Mucosa of descending colon (tissue), 3 donors: ENCODE measurements at regions not wholly inside any gene's neighbourhood (a gene's known extent, or its start where the extent isn't known, plus 50 kb on each side); places are given as distances from the start of the nearest gene placed in this dataset.
"Not testable (repeated sequence)": the region's sequence is repeated elsewhere in the genome, so short reads cannot be mapped to it uniquely, and the experiment has no call there.

Source experiments
- ATAC-seq: fragments of 200-7000 bp; cut with Tn5 transposase; one replicate; pipeline ENCODE4 v1.9.1; 2020; ENCODE audit warnings: mild to moderate bottlenecking, moderate library complexity
- DNase-seq, 3 donors: peaks; one replicate each; pipeline ENCODE4 v3.0.0-alpha.2; 2020
- H3K36me3 ChIP-seq: fragments of 200-600 bp; one replicate; pipeline ENCODE4 v1.8.0; 2021; ENCODE audit warnings: low read depth, mild to moderate bottlenecking
- H3K4me1 ChIP-seq: fragments of 200-600 bp; one replicate; pipeline ENCODE4 v1.8.0; 2021; ENCODE audit warnings: low read depth, mild to moderate bottlenecking
- H3K4me3 ChIP-seq: fragments of 200-600 bp; one replicate; pipeline ENCODE4 v1.8.0; 2021; ENCODE audit warnings: mild to moderate bottlenecking
- H3K9me3 ChIP-seq: fragments of 200-600 bp; one replicate; pipeline ENCODE4 v1.8.0; 2021; ENCODE audit warnings: mild to moderate bottlenecking
- intact Hi-C, 2 donors: fragments of 100-400 bp; cut with DNase I in 1 of 2; cut with micrococcal nuclease in 1 of 2; formaldehyde crosslinking; loops; one replicate each; pipeline versions ENCODE4 v1.11.0 to v1.11.1; 2022; cut with DNase I, micrococcal nuclease
- TF ChIP-seq, protein P1 (sequence below): fragments of 200-600 bp; IDR thresholded peaks from one replicate; pipeline ENCODE4 v1.8.0; 2022; ENCODE audit warnings: antibody characterized with exemption, mild to moderate bottlenecking
- donor health status: DM: no; HTN: no; CAD: no; lungs with moderate emphysema.
- donor health status: DM: no; HTN: no; CAD: no.
- donor health status: DM: no; HTN: yes; CAD: no.

DNA sequence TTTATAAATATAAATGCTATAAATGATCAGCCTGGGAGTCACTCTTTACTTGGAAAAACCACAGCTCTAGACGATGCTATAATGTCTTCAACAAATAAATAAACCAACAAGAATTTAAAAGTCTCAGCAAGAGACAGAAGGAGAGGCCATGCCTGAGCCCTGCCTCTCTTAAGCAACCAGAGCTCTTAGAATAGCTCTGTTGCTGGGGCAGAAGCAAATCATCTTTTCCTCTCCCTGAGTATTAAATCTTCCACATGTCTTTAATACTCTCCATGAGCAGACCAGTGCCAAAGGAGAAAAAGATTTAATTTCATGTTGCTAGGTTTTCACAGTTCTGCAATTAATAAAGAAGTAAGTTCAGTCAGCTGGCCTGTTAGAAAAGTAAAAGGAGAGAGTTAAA, 408.0 kb upstream of the SLC30A5 start:
- intact Hi-C loops: no loop called here
- no peak for ATAC-seq
- TF ChIP-seq, protein P1, sequence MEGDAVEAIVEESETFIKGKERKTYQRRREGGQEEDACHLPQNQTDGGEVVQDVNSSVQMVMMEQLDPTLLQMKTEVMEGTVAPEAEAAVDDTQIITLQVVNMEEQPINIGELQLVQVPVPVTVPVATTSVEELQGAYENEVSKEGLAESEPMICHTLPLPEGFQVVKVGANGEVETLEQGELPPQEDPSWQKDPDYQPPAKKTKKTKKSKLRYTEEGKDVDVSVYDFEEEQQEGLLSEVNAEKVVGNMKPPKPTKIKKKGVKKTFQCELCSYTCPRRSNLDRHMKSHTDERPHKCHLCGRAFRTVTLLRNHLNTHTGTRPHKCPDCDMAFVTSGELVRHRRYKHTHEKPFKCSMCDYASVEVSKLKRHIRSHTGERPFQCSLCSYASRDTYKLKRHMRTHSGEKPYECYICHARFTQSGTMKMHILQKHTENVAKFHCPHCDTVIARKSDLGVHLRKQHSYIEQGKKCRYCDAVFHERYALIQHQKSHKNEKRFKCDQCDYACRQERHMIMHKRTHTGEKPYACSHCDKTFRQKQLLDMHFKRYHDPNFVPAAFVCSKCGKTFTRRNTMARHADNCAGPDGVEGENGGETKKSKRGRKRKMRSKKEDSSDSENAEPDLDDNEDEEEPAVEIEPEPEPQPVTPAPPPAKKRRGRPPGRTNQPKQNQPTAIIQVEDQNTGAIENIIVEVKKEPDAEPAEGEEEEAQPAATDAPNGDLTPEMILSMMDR: no peak
- H3K4me3 ChIP-seq: no peak overlapping the region
- H3K36me3 ChIP-seq: no peaks in the 10 kb centered on the region
- DNase-seq: no peak
- no peaks in the 10 kb centered on the region for H3K9me3 ChIP-seq
- H3K4me1 ChIP-seq: no peaks in the 10 kb centered on the region

DNA sequence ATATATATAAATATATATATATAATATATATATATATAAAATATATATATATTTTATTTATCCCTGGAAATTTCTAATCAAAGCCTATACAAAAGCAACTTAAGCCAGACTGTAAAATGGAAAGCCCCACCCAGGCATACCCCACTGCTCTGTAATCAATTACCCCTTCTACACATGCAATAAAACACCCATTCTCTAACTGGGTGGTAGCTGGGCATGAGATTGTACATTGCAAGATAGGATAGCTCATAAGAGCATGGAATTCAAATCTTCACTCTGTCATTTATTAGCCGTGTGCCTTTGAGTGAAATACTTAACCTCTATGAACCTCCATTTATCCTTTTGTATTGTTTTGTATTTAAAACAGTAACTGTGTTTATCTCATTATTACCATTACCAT, 405.3 kb upstream of the SLC30A5 start:
- no peaks in the 10 kb centered on the region for H3K36me3 ChIP-seq
- intact Hi-C loops: no loop called here
- H3K4me3 ChIP-seq: no peak overlapping the region
- ATAC-seq (no peak), DNase-seq (no peak)
- H3K9me3 ChIP-seq: peaks cover 3% of the 10 kb centered on the region
- TF ChIP-seq, protein P1: no peak
- H3K4me1 ChIP-seq: no peaks in the 10 kb centered on the region

DNA sequence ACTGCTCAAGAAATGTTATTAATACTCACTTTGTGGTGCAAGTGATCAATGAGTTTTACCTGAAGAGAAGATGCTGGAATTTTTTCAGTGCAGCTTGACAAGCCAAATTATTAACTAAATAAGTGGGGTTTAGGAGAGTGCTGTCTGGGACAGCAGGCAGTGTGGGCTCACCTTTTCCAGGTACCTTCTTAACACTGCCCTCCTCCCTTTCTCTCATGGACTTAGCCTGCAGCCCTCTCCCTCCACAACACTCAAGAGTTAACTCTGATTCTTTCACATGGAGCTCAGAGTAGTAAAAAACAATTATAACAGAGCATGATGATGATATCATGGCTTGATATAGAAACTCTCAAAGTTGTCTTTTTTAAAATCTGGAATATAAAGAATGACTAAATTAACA, 404.8 kb upstream of the SLC30A5 start:
- TF ChIP-seq, protein P1: no peak
- Histone ChIP-seq H3K36me3 (no peaks in the 10 kb centered on the region), H3K4me1 (no peaks in the 10 kb centered on the region), H3K4me3 (no peak overlapping the region), H3K9me3 (peaks cover 3% of the 10 kb centered on the region)
- intact Hi-C loops: no loop called here
- DNase-seq: no peak
- no peak for ATAC-seq

DNA sequence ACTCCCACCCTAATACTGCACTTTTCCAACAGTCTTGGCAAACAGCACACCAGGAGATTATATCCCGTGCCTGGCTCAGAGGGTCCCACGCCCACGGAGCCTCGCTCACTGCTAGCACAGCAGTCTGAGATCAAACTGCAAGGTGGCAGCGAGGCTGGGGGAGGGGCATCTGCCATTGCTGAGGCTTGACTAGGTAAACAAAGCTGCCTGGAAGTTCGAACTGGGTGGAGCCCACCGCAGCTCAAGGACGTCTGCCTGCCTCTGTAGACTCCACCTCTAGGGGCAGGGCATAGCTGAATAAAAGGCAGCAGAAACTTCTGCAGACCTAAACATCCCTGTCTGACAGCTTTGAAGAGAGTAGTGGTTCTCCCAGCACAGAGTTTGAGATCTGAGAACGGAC, 401.9 kb upstream of the SLC30A5 start:
- ATAC-seq, H3K9me3 ChIP-seq, intact Hi-C loops, H3K36me3 ChIP-seq, DNase-seq, H3K4me3 ChIP-seq, H3K4me1 ChIP-seq: not testable (repeated sequence)

DNA sequence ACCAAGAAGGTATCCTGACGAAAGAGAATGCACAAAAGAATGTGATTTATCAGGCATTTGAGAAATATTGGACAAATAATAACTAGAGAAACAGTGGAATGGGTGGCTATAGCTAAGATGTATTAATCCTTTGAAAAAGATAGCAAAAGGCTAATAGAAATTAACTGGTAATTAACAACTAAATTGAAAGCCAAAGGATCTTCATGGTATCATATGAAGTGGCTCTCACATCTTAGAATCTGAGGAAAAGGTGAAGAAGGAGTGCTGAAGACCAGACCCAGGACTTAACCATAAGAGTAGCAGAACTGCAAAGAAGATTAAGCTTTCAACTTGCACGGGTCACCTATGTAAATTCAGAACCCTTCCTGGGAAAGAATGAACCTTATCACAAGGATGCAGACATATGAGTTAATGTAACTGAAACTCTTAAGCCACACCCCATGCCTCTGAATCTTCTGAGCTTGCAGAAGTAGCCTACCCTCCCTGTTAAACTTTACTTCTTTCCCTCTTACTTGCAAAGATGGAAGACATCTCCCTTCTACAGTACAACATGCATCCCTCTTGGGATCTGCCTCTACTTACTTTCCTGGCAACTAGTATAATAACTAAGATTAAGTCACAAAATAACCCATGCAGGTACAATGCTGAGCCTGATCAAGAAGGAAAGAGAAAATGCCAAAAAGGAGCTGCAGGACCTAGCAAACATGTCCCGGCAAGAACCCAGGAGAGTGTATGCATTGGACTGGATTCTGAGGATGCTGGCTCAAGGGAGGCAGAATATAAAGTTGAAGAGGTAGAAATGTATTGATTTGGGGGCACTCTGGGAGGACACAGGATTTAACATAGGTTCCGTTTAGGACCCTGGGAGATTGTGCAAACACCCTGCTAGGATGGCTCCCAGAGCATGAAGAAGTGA, 395.5 kb upstream of the SLC30A5 start:
- TF ChIP-seq, protein P1: no peak
- intact Hi-C loops: no loop called here
- ATAC-seq: no peak
- no peaks in the 10 kb centered on the region for H3K36me3 ChIP-seq
- no peak overlapping the region for H3K4me3 ChIP-seq
- H3K4me1 ChIP-seq: no peaks in the 10 kb centered on the region
- H3K9me3 ChIP-seq: no peaks in the 10 kb centered on the region
- no peak for DNase-seq

DNA sequence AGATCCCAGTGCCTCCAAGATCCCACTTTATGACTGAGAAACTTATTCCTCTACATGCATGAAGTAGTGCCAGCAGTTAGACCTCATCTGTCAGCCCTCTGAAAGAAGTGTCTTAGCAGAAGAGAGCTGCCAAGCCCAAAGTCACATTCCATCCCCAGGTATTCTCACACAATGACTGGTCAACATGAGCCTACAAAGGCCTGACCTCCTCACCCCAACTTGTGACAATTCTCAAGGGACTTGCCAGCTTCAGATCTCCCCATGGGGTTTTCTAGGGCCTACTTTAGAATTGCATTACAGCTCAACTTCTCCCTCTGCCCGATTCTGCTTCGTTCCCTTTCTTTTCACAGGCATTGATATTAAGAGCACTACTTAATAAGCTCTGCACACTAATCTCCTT, 393.8 kb upstream of the SLC30A5 start:
- no peaks in the 10 kb centered on the region for H3K36me3 ChIP-seq
- H3K4me3 ChIP-seq: no peak overlapping the region
- TF ChIP-seq, protein P1: no peak
- no peaks in the 10 kb centered on the region for H3K9me3 ChIP-seq
- ATAC-seq (no peak), DNase-seq (no peak)
- H3K4me1 ChIP-seq: no peaks in the 10 kb centered on the region
- intact Hi-C loops: no loop called here
